ENCODE measurements at regions not wholly inside any gene's neighbourhood (a gene's known extent, or its start where the extent isn't known, plus 50 kb on each side); places are given as distances from the start of the nearest gene placed in this dataset.

DNA sequence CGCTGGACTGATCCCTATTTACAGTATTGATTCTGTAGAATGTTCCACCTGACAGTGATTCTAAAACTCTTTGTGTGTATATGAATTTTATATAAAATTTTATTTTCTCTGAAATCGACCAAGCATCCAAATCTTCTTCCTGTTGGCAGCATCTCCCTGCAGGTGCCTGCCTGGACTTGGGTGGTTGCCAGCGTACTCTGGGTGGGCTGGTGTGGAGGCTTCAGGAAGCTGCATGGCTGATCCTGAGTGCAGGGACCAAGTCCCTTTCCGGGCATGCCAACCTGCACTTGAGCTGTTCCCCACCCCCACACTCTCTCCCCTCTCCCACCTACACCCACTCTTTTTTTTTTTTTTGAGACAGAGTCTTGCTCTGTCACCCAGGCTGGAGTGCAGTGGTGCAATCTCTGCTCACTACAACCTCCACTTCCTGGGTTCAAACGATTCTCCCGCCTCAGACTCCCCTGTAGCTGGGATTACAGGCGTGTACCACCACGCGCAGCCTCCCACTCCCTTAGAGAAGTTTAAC, 53.2 kb upstream of the ALKAL2 start:
- intact Hi-C loops (cut with micrococcal nuclease): no loop called here
- H3K4me3 ChIP-seq (replicated peaks in 1 of 2; ENCODE audit: low read depth in 1 of 2, low read length in 2 of 2): no peak overlapping the region
- POLR2A ChIA-PET: interaction anchor here (1.0 kb wide), 1 partner anchor 9 kb away, joined by 3 read pairs; no protein-coding TSS in a partner anchor

More for the DNA sequence above, 53.2 kb upstream of the ALKAL2 start:
- Histone ChIP-seq H2AFZ (ENCODE audit: low read depth, low read length, poor library complexity, severe bottlenecking) (no peak overlapping the region), H3K9me3 (ENCODE audit: control insufficient read depth in 1 of 2, insufficient read depth in 1 of 2, low read depth in 1 of 2, low read length in 2 of 2) (peaks cover 0 to 3% of the 10 kb centered on the region in 2 experiments; a peak in 2 of 4 replicates), H3K4me1 (ENCODE audit: control insufficient read depth in 1 of 2, insufficient read depth in 2 of 2, low read length in 2 of 2) (no peaks in the 10 kb centered on the region), H3K79me2 (ENCODE audit: insufficient read depth, low read length) (no peaks in the 10 kb centered on the region), H3K9me2 (ENCODE audit: insufficient read depth) (no peaks in the 10 kb centered on the region), H3K4me2 (ENCODE audit: low read length) (no peak overlapping the region), H3K27ac (ENCODE audit: low read depth, low read length) (no peak overlapping the region), H4K20me1 (ENCODE audit: insufficient read depth) (no peaks in the 10 kb centered on the region), H3K27me3 (ENCODE audit: insufficient read depth, low read length) (peaks cover 40% of the 10 kb centered on the region), H3K36me3 (ENCODE audit: control insufficient read depth in 1 of 2, insufficient read depth in 2 of 2, low read length in 2 of 2) (no peaks in the 10 kb centered on the region), H3K9ac (ENCODE audit: low read length) (no peak overlapping the region)
- RAD21 ChIA-PET (ENCODE audit: low non-redundant PET in 1 of 2, low total read pairs in 2 of 2, uncharacterized antibody in 2 of 2, unreplicated experiment in 2 of 2): no interaction called here
- TF ChIP-seq, protein P1, sequence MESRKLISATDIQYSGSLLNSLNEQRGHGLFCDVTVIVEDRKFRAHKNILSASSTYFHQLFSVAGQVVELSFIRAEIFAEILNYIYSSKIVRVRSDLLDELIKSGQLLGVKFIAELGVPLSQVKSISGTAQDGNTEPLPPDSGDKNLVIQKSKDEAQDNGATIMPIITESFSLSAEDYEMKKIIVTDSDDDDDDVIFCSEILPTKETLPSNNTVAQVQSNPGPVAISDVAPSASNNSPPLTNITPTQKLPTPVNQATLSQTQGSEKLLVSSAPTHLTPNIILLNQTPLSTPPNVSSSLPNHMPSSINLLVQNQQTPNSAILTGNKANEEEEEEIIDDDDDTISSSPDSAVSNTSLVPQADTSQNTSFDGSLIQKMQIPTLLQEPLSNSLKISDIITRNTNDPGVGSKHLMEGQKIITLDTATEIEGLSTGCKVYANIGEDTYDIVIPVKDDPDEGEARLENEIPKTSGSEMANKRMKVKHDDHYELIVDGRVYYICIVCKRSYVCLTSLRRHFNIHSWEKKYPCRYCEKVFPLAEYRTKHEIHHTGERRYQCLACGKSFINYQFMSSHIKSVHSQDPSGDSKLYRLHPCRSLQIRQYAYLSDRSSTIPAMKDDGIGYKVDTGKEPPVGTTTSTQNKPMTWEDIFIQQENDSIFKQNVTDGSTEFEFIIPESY (IDR thresholded peaks at IDR 0.05; ENCODE audit: extremely low read depth, insufficient replicate concordance, low read length): no peak
- TF ChIP-seq MAX (IDR thresholded peaks at IDR 0.05): no peak
- TF ChIP-seq CEBPB (IDR thresholded peaks at IDR 0.05; ENCODE audit: low read depth): no peak
- TF ChIP-seq TCF7L2 (IDR thresholded peaks at IDR 0.05; ENCODE audit: borderline replicate concordance, extremely low read depth, insufficient read depth, insufficient read length): no peak
- no peak for TF ChIP-seq YY1 (IDR thresholded peaks at IDR 0.05; ENCODE audit: extremely low read depth, insufficient replicate concordance, low read depth, low read length)
- TF ChIP-seq POLR2AphosphoS5 (IDR thresholded peaks at IDR 0.05; ENCODE audit: low read depth, low read length): no peak
- TF ChIP-seq, protein P2, sequence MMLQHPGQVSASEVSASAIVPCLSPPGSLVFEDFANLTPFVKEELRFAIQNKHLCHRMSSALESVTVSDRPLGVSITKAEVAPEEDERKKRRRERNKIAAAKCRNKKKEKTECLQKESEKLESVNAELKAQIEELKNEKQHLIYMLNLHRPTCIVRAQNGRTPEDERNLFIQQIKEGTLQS (IDR thresholded peaks at IDR 0.05): no peak
- TF ChIP-seq EGR1 (IDR thresholded peaks at IDR 0.05; ENCODE audit: low read depth): no peak
- no peak for TF ChIP-seq ZFX (IDR thresholded peaks at IDR 0.05)
- TF ChIP-seq SRF (IDR thresholded peaks at IDR 0.05; ENCODE audit: low read depth): no peak
- no peak for TF ChIP-seq REST (IDR thresholded peaks at IDR 0.05; ENCODE audit: low read depth)
- no peak for TF ChIP-seq CTCF (IDR thresholded peaks at IDR 0.05 in 2 of 3, conservative IDR thresholded peaks at IDR 0.05 in 1 of 3; ENCODE audit: borderline replicate concordance in 1 of 3, insufficient read depth in 1 of 3, low read depth in 2 of 3, low read length in 2 of 3)
- TF ChIP-seq ZNF274 (IDR thresholded peaks at IDR 0.05; ENCODE audit: low read depth, low read length): no peak
- DNase-seq (ENCODE audit: low read depth, low spot score) (no peak), ATAC-seq (no peak)
- CTCF ChIA-PET: no interaction called here
- no TSS peak for BruUV-seq (replicated peaks)

Measured in HCT116 (cell line).